ENCODE measurements at regions not wholly inside any gene's neighbourhood (a gene's known extent, or its start where the extent isn't known, plus 50 kb on each side); places are given as distances from the start of the nearest gene placed in this dataset.

- Mint-ChIP-seq H3K4me1 (ENCODE audit: insufficient read depth, unreplicated experiment) (no peaks in the 10 kb centered on the region), H3K36me3 (ENCODE audit: insufficient read depth, unreplicated experiment) (peaks cover 44% of the 10 kb centered on the region), H3K27ac (ENCODE audit: low read depth, unreplicated experiment) (no peak overlapping the region), H3K4me3 (ENCODE audit: unreplicated experiment) (no peak overlapping the region), H3K9me3 (ENCODE audit: unreplicated experiment) (no peaks in the 10 kb centered on the region), H3K27me3 (ENCODE audit: insufficient read depth, unreplicated experiment) (no peaks in the 10 kb centered on the region)
- POLR2A ChIA-PET = no interaction called here
- BruUV-seq (replicated peaks) = no TSS peak
- no peak for DNase-seq (ENCODE audit: unreplicated experiment)
- CTCF ChIA-PET = interaction anchor here (1.5 kb wide), 1 partner anchor 303 kb away, joined by 4 read pairs; no protein-coding TSS in a partner anchor
- intact Hi-C loops (cut with micrococcal nuclease) = no loop called here
- TF ChIP-seq, protein P1, sequence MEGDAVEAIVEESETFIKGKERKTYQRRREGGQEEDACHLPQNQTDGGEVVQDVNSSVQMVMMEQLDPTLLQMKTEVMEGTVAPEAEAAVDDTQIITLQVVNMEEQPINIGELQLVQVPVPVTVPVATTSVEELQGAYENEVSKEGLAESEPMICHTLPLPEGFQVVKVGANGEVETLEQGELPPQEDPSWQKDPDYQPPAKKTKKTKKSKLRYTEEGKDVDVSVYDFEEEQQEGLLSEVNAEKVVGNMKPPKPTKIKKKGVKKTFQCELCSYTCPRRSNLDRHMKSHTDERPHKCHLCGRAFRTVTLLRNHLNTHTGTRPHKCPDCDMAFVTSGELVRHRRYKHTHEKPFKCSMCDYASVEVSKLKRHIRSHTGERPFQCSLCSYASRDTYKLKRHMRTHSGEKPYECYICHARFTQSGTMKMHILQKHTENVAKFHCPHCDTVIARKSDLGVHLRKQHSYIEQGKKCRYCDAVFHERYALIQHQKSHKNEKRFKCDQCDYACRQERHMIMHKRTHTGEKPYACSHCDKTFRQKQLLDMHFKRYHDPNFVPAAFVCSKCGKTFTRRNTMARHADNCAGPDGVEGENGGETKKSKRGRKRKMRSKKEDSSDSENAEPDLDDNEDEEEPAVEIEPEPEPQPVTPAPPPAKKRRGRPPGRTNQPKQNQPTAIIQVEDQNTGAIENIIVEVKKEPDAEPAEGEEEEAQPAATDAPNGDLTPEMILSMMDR (IDR thresholded peaks at IDR 0.05; ENCODE audit: unreplicated experiment) = no peak
Measured at GRCh38 chr4:122203407-122203806, 51.3 kb downstream of the BLTP1 start.

GRCh38 chr4:122205687-122206086, 53.6 kb downstream of the BLTP1 start:
- POLR2A ChIA-PET = no interaction called here
- CTCF ChIA-PET = interaction anchor here (0.6 to 0.9 kb wide), 4 partner anchors 11 to 372 kb away, joined by 3 to 8 read pairs (median 4); no protein-coding TSS in a partner anchor
- Mint-ChIP-seq H3K27me3 (ENCODE audit: insufficient read depth, unreplicated experiment) (no peaks in the 10 kb centered on the region), H3K27ac (ENCODE audit: low read depth, unreplicated experiment) (no peak overlapping the region), H3K4me3 (ENCODE audit: unreplicated experiment) (no peak overlapping the region), H3K36me3 (ENCODE audit: insufficient read depth, unreplicated experiment) (peaks cover 42% of the 10 kb centered on the region), H3K9me3 (ENCODE audit: unreplicated experiment) (no peaks in the 10 kb centered on the region), H3K4me1 (ENCODE audit: insufficient read depth, unreplicated experiment) (no peaks in the 10 kb centered on the region)
- intact Hi-C loops (cut with micrococcal nuclease) = no loop called here
- BruUV-seq (replicated peaks) = no TSS peak
- peak; percentile 7 for DNase-seq (ENCODE audit: unreplicated experiment)
- TF ChIP-seq, protein P1 (IDR thresholded peaks at IDR 0.05; ENCODE audit: unreplicated experiment) = peak; percentile 19

DNA sequence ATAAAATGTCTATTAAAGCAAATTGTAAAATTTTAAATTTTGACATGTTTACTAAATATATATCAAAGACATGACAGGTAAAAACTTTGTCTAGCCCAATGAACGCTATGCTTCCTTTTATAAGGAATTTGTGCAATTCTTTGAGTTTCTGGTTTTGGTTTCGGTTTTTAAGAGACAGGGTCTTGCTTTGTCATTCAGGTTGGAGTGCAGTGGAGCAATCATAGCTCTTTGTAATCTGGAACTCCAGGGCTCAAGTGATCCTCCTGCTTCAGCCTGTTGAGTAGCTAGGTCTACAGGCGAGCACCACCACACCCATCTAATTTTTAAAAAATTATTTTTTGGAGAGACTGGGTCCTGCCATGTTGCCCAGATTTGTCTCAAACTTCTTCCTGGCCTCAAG, 60.7 kb downstream of the BLTP1 start:
- no peak for DNase-seq (ENCODE audit: unreplicated experiment)
- Mint-ChIP-seq H3K4me3 (ENCODE audit: unreplicated experiment) (no peak overlapping the region), H3K9me3 (ENCODE audit: unreplicated experiment) (no peaks in the 10 kb centered on the region), H3K36me3 (ENCODE audit: insufficient read depth, unreplicated experiment) (peaks cover 25% of the 10 kb centered on the region), H3K27me3 (ENCODE audit: insufficient read depth, unreplicated experiment) (no peaks in the 10 kb centered on the region), H3K27ac (ENCODE audit: low read depth, unreplicated experiment) (no peak overlapping the region), H3K4me1 (ENCODE audit: insufficient read depth, unreplicated experiment) (no peaks in the 10 kb centered on the region)
- no TSS peak for BruUV-seq (replicated peaks)
- ChIA-PET POLR2A (no interaction called here), CTCF (no interaction called here)
- TF ChIP-seq, protein P1 (IDR thresholded peaks at IDR 0.05; ENCODE audit: unreplicated experiment) = no peak
- intact Hi-C loops (cut with micrococcal nuclease) = loop anchor here (1.0 kb wide), 1 partner anchor 267 kb away; no protein-coding TSS in a partner anchor

- H3K4me1 Mint-ChIP-seq (ENCODE audit: insufficient read depth, unreplicated experiment) = no peaks in the 10 kb centered on the region
- peak; percentile 23 for DNase-seq (ENCODE audit: unreplicated experiment)
- no peaks in the 10 kb centered on the region for H3K27me3 Mint-ChIP-seq (ENCODE audit: insufficient read depth, unreplicated experiment)
- no TSS peak for BruUV-seq (replicated peaks)
- H3K27ac Mint-ChIP-seq (ENCODE audit: low read depth, unreplicated experiment) = no peak overlapping the region
- no peak overlapping the region for H3K4me3 Mint-ChIP-seq (ENCODE audit: unreplicated experiment)
- ChIA-PET POLR2A (interaction anchor here (0.7 to 2.0 kb wide), 4 partner anchors 13 to 280 kb away, joined by 3 to 4 read pairs (median 3); no protein-coding TSS in a partner anchor), CTCF (interaction anchor here (0.6 to 1.7 kb wide), 4 partner anchors 11 to 356 kb away, joined by 3 to 7 read pairs (median 4); no protein-coding TSS in a partner anchor)
- no peaks in the 10 kb centered on the region for H3K9me3 Mint-ChIP-seq (ENCODE audit: unreplicated experiment)
- H3K36me3 Mint-ChIP-seq (ENCODE audit: insufficient read depth, unreplicated experiment) = peaks cover 15% of the 10 kb centered on the region
- intact Hi-C loops (cut with micrococcal nuclease) = no loop called here
- TF ChIP-seq, protein P1 (IDR thresholded peaks at IDR 0.05; ENCODE audit: unreplicated experiment) = no peak
Measured at GRCh38 chr4:122218762-122219161, 66.6 kb downstream of the BLTP1 start.

All from MCF 10A (cell line).